ENCODE measurements at regions not wholly inside any gene's neighbourhood (a gene's known extent, or its start where the extent isn't known, plus 50 kb on each side); places are given as distances from the start of the nearest gene placed in this dataset.

- TF ChIP-seq TBP (IDR thresholded peaks at IDR 0.05; ENCODE audit: low read depth, low read length), result no peak
- no peak for TF ChIP-seq CREB1 (IDR thresholded peaks at IDR 0.05)
These were observed 415.9 kb downstream of the FGF9 start (continued) for GRCh38 chr13:22086597-22087330.
